Prostate gland (tissue), 2 donors: ENCODE measurements at regions not wholly inside any gene's neighbourhood (a gene's known extent, or its start where the extent isn't known, plus 50 kb on each side); places are given as distances from the start of the nearest gene placed in this dataset.

ENCODE experiments used
- POLR2A ChIP-seq: fragments of 450-650 bp; IDR thresholded peaks from one replicate; pipeline ENCODE4 v1.6.1; 2016; ENCODE audit warnings: antibody characterized with exemption, mild to moderate bottlenecking
- POLR2AphosphoS5 ChIP-seq: sonication (generic); formaldehyde crosslinking; IDR thresholded peaks from one replicate; pipeline ENCODE4 v1.6.1; 2017; ENCODE audit warnings: antibody characterized with exemption
- TF ChIP-seq, protein P1 (sequence below), 4 experiments: fragments of 200-600 bp in 2 of 4; fragments of 450-650 bp in 2 of 4; sonication (generic) in 2 of 4; IDR thresholded peaks; 1 replicate in 3 of 4; 2 replicates in 1 of 4; pipeline ENCODE4 v1.5.1; 2016 to 2019; ENCODE audit warnings: antibody characterized with exemption in 4 of 4, mild to moderate bottlenecking in 2 of 4, moderate library complexity in 2 of 4

DNA sequence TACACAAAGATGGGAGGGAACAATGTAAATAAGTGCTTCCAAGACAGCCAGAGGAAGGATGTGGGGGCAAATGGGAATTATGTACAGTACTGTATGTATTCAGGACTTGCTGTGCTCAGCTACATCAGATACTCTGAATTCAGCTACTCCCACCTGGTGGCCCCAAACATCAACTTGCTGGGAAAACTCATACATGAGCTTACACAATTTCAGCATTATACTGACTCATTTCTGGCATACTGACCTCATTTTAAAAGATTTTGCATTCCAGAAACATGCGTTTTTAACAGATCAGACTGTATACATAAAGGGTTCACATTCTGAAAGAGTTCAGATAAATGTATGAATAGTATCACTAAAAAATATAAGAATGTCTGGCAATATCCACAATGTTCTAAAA is 59.7 kb downstream of the GPX5 start:
- TF ChIP-seq, protein P1, sequence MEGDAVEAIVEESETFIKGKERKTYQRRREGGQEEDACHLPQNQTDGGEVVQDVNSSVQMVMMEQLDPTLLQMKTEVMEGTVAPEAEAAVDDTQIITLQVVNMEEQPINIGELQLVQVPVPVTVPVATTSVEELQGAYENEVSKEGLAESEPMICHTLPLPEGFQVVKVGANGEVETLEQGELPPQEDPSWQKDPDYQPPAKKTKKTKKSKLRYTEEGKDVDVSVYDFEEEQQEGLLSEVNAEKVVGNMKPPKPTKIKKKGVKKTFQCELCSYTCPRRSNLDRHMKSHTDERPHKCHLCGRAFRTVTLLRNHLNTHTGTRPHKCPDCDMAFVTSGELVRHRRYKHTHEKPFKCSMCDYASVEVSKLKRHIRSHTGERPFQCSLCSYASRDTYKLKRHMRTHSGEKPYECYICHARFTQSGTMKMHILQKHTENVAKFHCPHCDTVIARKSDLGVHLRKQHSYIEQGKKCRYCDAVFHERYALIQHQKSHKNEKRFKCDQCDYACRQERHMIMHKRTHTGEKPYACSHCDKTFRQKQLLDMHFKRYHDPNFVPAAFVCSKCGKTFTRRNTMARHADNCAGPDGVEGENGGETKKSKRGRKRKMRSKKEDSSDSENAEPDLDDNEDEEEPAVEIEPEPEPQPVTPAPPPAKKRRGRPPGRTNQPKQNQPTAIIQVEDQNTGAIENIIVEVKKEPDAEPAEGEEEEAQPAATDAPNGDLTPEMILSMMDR (IDR thresholded peaks at IDR 0.05) = no peak
- TF ChIP-seq POLR2A = no peak
- no peak for TF ChIP-seq POLR2AphosphoS5
